SH-SY5Y (cell line): ENCODE measurements at regions not wholly inside any gene's neighbourhood (a gene's known extent, or its start where the extent isn't known, plus 50 kb on each side); places are given as distances from the start of the nearest gene placed in this dataset.

Experiments used
- GATA2 ChIP-seq: IDR thresholded peaks from 2 replicates; pipeline ENCODE4 v1.6.1; 2011; ENCODE audit warnings: mild to moderate bottlenecking, low read depth, low read length
- GATA3 ChIP-seq: IDR thresholded peaks from 2 replicates; pipeline ENCODE4 v1.6.1; 2011; ENCODE audit warnings: low read depth, mild to moderate bottlenecking, low read length, moderate library complexity

- TF ChIP-seq GATA3 (no peak), GATA2 (no peak)
These were observed 605.0 kb upstream of the PKN2 start for GRCh38 chr1:88079036-88079435.

- TF ChIP-seq GATA2 (no peak), GATA3 (no peak)
These were observed 603.2 kb upstream of the PKN2 start for GRCh38 chr1:88080875-88081274.

DNA sequence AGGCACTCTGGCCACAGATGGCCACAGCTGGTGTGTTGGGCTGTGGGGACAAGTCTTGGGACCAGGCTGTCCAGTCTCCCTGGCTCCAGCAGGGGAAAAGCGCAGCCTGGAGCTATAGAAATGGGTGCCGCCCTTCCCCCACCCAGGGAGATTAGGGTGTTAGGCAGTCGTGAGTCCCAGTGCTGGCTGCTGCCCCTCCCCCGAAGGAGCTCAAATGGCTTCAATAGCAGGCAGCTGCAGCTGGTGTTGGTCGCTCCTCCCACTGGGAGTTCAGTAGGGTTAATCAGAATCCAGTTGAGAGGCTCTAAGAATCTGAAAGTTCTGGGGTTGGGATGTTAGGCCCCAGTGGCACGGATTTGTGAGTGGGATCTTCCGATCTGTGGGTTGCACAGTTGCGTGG is 595.6 kb upstream of the PKN2 start:
- no peak for TF ChIP-seq GATA3
- TF ChIP-seq GATA2: no peak

GRCh38 chr1:88089961-88090360 is 594.1 kb upstream of the PKN2 start:
- TF ChIP-seq GATA3 (no peak), GATA2 (no peak)

DNA sequence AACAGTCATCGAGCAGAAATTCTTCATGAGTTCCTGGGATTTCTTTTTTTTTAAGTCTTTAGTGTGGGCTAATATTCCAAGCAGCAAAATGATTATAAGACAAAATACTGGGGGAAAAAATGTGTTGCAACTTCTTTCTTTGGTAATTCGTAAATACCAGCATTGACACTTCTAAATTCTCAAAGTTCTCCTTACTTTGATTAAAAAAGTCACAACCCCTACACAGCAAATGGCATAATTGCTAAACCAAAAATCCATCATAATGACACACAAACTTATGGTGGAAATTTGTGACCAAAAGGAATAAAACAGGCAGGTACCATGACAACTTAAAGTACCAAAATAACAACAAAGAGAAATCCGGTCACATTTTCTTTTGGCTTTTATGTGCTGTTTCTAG is 585.2 kb upstream of the PKN2 start:
- no peak for TF ChIP-seq GATA3
- no peak for TF ChIP-seq GATA2

DNA sequence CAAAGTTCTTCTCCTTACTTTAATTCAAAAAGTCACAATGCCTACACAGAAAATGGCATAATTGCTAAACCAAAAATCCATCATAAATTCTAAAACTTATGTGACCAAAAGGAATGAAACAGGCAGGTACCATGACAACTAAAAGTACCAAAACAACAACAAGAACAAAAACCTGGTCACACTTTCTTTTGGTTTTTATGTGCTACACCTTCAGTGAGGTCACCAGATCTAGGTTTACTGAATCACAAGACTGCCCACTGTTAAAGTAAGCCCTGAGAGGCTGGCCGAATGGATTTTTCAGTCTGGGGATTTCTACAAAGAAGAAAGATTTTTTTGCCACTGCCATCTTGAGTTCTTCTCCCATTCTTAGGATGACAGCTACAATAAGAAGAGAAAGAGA is 583.0 kb upstream of the PKN2 start:
- no peak for TF ChIP-seq GATA2
- TF ChIP-seq GATA3: no peak

DNA sequence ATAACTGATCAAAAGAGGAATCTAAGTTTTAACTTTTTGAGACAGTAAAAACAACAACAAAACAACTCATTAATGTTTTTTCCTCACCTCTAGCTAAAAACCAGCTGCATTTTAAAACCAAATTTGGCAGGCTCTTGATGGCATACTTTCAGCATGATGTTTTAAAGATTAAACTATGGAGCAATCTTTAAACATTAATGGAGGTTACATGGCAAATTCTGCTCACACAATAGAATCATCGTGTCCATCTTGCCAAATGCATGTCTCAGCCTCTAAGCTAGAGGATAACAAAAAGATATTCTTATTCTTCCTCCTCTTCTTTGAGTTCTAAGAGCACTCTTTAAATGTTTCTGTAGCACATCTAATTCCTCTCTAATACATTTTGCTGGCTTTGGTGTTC is 579.8 kb upstream of the PKN2 start:
- no peak for TF ChIP-seq GATA3
- TF ChIP-seq GATA2: no peak

DNA sequence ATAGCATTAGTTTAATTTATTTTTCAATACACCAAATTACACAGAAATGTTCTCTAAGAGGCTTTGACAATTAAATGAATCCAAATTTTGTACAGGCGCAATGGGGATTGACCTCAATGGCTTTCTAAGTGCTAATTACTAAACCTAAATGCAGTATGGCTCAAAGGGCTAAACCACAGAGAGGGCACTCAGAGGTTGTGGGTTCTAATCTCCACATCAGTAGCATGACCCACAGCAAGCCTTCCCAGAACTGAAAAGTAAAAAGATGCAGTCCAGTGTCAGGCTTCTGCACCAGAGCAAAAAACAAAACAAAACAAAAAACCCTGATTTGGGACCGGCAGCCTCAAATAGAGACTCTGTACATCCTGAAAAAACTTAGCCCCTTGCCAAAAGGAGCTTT is 579.2 kb upstream of the PKN2 start:
- TF ChIP-seq GATA2: no peak
- TF ChIP-seq GATA3: no peak

- TF ChIP-seq GATA3: no peak
- no peak for TF ChIP-seq GATA2
These were observed 572.3 kb upstream of the PKN2 start for GRCh38 chr1:88111816-88112215.

DNA sequence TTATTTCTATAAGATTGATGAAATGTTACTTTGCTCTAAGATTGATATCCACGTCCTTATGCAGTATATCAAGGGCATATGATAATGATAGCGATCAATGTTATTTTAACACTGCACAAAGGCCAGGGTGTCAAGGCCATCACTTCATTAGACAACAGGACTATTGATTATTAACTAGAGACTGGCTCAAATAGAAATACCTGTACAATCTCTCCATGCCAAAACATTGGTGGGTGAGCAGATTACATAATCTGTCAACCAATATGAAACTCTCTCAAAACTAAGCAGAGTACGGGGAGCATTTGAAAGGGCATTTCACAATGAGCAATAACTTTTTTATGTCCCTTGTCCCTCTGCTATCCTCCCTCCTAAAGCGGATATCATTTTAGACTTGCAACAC is 566.5 kb upstream of the PKN2 start:
- TF ChIP-seq GATA3: no peak
- no peak for TF ChIP-seq GATA2

- no peak for TF ChIP-seq GATA3
- TF ChIP-seq GATA2: no peak
These were observed 565.8 kb upstream of the PKN2 start for GRCh38 chr1:88118176-88118845.

DNA sequence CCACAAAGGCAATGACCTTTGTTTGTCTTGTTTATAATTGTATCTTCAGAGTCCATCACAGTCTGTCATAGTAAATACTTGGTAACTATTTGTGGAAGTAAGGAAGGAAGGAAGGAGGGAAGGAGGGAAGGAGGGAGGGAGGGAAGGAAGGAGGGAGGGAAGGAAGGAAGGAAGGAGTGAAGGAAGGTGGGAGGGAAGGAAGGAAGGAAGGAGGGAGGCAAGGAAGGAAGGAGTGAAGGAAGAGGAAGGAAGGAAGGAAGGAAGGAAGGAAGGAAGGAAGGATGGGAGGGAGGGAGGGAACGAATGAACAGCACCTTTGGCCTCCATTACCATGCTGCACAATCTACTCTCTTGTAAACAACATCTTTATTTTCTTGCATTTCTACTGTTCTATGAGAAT is 559.5 kb upstream of the PKN2 start:
- TF ChIP-seq GATA2 (no peak), GATA3 (no peak)

- TF ChIP-seq GATA3 (no peak), GATA2 (no peak)
These were observed 557.6 kb upstream of the PKN2 start for GRCh38 chr1:88126467-88126866.

DNA sequence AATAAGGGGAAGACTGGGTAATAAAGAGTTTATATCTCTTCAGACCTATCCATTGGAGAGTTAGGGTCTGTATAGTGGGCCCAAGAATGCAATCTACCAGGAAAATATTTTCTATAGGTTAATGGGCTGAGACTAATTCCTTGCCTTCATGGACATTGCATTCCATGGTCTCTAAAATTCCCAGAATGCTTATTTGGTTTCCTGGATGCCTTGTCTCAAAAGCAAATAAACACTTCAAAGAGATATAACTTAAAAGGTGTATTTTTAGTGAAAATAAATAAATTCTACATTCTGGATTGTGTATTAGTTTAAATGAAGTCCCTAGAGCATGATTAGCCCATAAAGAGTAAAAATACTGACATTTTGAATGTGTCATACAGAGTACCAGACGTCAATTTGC is 550.1 kb upstream of the PKN2 start:
- no peak for TF ChIP-seq GATA3
- TF ChIP-seq GATA2: no peak

GRCh38 chr1:88134983-88135921 is 548.8 kb upstream of the PKN2 start:
- TF ChIP-seq GATA2: no peak
- no peak for TF ChIP-seq GATA3

- TF ChIP-seq GATA3 (no peak), GATA2 (no peak)
These were observed 544.4 kb upstream of the PKN2 start for GRCh38 chr1:88139633-88140032.
